NCI-H1417 (cell line): ENCODE measurements at regions not wholly inside any gene's neighbourhood (a gene's known extent, or its start where the extent isn't known, plus 50 kb on each side); places are given as distances from the start of the nearest gene placed in this dataset.
A peak's percentile ranks its signal among the peaks of the same experiment; 100 is the strongest.
"Not testable (repeated sequence)": the region's sequence is repeated elsewhere in the genome, so short reads cannot be mapped to it uniquely, and the experiment has no call there.

Source experiments
- DNase-seq, 3 experiments: peaks; one replicate each; lab custom pipeline; 2025; lab: John Stamatoyannopoulos, UW

DNA sequence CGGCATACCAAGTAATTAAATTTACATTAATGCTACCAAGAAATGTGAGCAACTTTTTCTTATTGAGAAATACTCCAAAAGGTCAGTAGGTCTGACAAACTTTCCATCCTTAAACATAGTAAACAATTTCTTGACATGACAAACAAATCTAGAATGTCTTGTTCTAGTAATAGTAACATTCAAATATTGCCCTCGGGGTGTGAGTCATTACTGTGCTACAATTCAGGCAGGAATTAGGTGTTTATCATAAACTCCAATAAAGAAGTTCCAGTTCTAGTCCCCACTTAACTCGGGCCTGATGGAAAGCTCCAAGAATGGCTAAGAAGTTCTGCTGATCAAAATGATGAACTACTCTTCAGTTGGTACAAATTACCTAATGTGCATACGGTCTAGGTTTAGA, 235.6 kb upstream of the TUSC1 start:
- no peak for DNase-seq

DNA sequence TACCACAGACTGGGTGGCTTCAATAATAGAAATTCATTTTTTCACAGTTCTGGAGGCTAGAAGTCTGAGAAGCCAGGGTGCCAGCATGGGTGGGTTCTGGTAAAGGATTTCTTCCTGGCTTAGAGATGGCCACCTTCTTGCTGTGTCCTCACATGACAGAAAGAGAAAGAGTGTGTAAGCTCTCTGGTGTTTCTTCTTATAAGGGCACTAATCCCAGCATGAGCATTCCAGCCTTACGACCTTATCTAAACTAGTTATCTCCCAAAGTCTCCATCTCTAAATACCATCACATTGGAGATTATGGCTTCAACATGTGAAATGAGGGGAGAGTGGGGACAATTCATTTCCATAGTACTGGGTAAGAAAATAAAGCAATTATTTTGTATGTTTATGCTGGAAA, 226.5 kb upstream of the TUSC1 start:
- DNase-seq: no peak

DNA sequence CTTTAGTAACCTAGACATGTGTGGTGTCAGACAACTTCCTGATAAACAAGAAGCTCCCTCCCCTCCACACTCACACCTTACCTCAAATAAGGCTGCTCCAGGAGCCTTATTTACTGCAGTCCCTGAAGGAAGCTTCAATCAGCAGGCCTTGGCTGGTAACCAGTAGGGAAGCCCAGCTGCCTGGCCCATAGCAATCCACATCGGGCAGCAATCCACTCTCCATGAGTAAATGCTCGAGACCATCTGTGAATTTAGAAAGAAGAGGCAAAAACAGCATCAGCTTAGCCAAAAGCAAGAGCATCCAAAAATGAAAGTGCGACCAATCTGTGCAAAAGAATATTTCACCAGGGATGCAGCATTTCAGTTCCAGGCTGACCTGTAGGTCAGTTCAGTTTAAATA, 213.3 kb upstream of the TUSC1 start:
- no peak for DNase-seq

DNA sequence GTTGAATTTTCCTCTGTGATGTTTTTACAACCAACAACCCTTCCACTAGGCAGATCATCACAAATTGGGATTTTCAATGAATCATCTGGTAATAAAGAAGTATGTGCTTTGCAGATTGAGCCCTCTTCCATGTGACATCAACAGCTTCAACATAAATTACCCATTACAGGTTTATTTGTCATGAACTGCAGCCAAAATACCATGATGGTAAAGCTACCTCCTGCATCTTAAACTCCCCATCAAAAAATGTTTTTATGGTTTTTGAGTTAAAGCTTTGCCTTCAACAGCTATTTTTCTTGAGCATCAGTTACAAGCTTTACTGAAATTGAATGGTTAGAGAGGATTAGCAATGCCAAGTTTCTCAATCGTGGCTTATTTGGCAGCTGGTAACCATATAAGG, 211.4 kb upstream of the TUSC1 start:
- DNase-seq: no peak

DNA sequence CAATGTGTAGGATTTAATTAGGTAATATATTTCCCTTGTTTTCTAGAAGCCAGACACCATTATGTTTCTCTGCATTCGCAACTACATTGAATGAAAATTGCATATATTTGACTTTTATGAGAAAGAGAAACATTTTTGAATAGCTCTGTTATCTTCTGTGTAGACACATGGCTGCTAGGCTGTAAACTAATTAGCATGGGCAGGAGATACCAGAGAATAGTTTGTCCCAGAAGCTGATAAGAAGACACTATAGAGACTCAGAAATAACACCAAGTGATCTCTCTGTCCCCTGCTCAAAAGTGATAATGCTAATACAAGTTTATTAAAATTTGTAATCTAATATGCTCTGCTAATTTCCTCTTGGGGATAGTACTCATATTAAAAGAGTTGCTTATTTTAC, 198.0 kb upstream of the TUSC1 start:
- no peak for DNase-seq

DNA sequence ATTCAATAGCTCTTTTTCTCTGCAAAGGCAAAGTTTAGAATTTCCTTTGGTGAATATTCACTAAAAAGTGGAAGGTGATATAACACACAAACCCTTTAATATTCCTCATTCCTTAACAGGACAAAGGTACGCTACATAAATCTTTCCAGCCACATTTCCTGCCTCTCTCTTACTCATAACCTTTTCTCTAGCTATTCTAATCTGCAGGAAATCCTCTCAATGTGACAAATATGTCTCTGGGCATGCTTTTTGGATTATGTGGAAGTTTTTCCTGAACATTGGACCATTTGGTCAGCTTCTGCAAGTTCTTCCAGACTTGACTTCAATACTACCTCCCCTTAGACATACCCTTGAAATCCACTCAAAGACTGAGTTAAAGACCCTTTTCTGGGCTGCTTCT, 186.3 kb upstream of the TUSC1 start:
- DNase-seq: no peak

DNA sequence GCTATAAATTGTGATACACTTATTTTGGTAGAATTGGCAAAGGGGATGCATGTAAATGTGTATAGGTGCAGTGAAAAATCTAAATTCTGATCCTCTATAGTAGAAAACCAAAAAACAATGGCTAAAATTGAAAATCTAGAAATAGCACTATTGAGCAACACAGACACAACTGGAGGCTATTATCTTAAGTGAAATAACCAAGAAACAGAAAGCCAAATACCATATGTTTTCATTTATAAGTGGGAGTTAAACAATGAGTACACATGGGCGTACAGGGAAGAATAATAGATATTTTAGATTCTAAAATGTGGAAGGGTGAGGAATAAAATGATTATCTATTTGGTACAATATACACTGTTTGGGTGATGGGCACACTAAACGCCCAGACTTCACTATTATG, 183.2 kb upstream of the TUSC1 start:
- no peak for DNase-seq

DNA sequence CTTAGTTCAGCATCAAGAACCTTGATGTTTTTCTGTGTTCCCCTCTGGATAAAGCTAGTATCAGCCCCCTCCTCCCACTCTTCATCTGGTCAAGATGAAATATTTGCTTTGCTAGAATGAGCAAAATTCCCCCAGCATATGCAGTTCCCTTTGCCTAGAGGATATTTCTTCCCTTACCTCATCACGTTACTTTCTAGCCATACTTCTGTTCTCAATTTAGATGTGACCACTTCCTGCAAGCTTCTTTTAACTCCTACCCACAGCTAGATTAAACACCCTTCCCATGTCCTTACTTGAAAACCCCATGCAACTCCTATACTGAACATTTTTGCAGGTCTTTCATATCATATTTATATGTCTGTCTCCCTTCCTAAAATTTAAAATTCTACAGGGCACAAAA, 178.9 kb upstream of the TUSC1 start:
- DNase-seq: no peak

DNA sequence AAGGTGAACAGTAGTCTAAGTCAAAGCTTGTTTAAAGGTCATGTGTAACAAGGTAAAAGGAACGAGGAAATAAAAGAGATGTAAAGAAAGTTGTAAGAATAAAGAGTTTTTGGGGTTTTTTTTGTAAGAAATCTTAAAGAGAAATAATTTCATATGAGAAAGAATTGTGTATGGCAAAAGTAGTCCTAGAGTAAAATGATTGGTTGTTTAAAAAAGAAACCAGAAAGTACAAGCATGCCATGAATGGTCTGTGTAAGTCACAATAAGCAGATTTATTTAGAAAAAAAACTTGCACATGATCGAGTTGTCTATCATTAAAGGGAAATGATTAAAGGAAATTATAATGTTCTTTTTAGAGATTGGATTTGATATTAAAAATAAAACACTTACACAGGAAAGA, 172.6 kb upstream of the TUSC1 start:
- no peak for DNase-seq

DNA sequence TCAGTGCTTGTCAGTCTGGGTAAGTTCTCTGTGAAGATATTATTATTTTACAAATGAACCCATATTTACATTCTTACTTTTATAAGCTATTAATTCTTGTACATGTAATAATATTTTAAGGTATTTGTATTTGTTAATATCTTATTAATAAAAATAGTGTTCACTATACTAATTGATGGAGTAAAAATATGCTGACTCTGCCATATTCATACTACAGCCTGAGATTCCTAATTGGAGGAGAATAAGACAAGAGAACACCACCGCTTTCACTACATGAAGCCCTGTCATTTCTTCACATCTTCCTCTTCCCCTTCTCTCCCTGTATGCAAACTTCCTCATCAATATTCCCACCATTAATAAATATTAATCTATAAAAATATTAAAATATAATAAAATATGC, 167.6 kb upstream of the TUSC1 start:
- DNase-seq: no peak

DNA sequence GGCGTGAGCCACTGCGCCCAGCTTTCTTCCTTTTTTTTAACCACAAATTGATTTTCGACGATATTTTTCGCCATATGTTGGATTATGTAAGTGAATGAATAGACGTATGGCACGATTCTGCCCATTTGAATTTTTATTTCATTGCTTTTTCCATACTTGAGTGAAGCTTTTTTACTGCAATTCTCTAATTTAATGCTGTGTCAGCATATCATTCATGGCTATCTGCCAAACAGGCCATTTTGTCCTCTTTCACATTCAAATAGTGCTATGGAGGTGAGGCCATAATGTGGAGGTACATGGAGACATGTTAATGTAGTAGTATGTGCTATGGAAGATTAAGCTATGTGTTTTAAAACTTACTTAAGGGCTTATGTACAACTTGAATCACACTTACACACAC, 152.1 kb upstream of the TUSC1 start:
- no peak for DNase-seq

DNA sequence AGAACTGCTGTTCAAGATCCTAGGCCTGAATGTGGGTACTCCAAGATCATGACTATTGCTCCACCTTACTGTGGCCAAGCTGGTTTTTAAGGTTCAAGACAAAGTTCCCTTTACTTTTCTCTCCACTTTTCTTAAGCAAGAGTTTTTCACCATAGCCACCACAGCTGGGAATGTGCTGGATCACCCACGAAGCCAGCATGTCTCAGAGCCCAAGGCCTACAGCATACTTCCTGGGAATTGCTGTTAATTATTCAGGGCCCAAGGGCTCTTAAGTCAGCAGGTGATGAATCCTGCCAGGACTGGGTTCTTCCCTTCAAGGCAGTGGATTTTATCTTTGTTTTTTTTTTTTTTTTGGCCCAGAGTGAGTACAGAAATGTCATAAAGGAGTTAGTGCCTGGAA, 149.4 kb upstream of the TUSC1 start:
- no peak for DNase-seq

DNA sequence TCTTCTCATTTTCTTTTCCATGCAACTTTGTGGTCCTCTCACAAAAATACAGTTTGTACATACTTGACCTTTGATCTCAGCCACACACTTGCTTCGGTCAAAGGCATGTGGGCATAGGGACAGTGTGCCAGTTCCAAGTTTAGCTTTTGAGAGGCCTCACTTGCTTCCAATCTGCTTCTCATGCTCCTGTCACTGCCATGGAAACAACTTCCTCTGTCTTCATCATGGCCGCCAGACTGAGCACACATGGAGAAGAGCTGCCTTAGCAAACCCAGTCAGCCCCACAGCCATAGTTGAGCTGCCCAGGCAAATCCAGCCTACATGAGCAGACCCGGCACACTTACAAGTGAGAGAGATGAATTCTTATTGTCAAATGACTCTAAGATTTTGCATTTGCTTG, 138.2 kb upstream of the TUSC1 start:
- no peak for DNase-seq

DNA sequence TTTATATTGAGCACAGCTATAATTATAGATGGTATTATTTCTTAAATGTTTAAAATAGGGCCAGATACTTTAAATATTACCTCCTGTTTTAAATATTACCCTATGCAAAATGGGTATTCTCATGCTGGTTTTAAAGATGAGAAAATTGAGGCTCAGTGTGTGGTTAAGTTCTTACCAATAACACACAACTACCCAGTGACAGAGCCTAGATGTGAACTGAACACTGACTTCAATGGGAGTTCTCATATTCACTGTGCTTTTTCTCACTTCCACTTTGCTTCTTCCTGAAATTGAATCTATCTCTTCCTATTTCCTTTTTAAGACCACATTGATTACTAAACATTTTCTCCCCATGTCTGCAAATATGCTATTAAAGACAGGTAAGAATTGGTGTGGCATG, 135.8 kb upstream of the TUSC1 start:
- no peak for DNase-seq

DNA sequence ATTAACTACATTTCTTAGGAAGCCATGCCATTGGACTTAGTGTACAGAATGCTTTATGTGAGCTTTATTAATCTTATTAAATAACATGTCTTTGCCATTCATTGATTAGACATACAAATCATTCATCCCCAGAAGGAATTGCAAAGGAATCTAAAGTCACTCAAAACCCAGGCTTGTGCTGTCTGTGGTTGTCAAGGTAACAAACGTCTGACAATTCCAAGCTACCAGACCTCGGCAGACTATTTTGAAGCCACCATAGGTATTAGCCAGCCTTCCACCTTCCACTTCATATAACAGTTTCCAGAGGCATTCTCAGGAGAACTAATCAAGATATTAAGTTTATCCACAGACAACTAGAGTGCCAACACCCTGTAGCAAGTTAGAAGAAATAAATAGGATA, 135.2 kb upstream of the TUSC1 start:
- DNase-seq: no peak

DNA sequence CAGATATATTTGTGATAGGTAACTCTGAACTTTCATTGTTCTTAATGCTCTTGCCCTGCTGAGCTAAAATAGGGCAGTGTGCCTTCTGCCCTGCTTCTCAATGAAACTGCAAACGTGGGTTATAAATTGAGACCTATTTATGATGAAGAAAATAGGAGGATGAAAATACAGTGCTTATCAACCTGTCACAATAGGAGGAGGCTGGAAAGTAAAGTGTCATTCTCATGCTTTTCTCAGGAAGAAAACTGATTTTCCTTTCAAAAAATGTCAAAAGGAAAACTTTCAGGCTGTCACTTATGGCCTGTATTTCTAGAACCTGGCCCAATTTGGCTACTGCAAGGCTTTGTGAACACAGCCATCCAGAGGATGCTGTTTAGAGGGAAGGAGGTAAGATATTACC, 130.3 kb upstream of the TUSC1 start:
- DNase-seq: no peak

DNA sequence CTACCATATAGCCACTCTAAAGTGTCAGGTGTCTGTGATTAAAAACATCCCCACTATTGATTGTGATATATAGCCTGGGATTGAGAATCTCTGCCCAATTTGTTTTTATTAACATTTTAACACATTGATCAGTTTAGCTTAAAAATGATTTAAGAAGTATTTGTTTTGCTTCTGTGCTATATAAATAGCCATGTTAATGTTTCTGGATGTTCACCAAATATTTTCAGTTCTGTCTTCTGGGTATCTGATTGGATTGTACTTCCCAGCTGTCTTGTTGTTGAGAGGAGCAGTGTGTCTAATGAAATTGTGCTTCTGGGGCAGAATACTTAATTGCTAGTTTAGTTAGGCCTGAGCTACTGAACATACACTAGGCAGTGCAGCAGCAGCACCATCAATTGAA, 126.6 kb upstream of the TUSC1 start:
- no peak for DNase-seq

DNA sequence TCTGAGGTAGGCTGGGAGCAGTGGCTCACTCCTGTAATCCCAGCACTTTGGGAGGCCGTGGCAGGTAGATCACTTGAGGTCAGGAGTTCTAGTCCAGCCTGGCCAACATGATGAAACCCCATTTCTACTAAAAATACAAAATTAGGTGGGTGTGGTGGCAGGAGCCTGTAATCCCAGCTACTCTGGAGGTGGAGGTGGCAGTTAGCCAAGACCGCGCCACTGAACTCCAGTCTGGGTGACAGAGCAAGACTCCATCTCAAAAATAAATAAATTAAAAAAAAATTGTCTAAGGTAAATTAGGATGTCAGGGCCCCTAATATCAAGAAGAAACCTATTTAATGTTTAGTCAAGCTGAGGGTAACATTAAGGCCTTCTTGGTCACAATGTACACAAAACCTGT, 123.7 kb upstream of the TUSC1 start:
- not testable (repeated sequence) for DNase-seq

DNA sequence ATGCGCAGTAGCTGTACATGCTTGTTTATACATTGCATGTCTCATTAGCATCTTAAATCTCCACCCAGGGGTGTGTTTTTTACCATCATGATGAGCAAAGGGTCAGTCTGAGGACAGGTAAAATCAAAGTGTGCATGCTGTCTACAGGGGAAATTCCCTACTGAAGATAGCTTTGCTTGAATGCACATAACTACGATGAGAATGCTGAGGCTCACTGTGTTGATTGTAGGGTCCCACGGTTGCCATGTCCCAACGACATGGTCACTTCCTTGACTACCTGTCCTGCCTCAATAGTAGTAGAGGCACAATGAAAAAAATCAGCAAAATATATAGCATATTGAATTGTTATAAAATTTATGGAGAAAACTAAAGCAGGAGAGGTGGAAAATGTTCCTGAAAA, 95.6 kb upstream of the TUSC1 start:
- no peak for DNase-seq

DNA sequence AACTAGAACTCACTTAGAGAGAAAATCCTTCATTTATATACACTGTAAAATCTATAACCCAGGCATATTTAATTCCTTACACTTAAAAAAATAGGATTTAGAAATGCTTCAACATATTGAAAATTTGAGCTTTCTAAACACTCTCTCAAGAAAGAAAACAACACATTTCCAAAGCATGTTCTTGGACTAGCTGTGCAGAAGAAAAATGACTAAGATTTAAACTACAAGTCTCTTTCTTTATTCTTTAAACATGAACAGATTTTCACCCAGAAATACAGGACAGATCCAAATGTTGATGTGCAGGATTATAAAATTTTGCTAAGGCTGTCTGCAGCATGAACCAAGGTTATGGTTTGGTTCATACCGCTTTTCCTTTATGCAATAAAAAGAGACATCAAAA, 77.7 kb upstream of the TUSC1 start:
- DNase-seq: no peak

DNA sequence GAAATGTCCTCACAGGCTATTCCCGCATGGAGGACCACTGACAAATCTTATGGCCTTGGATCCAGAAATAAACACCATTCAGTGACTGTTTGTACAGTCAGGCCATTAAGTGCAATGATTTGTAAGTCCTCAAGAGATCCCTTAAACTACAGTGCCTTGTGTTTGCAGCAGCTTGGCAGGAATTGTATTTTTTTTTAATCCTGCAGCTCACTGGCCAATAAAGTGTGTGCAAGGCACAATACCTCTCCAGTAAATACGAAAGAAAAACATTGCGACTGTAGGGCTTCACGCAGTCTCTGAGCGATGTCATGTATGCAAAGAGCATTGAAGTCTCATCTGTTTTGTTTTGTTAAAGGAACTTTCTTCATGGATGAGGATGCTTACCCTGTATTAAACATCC, 74.2 kb upstream of the TUSC1 start:
- no peak for DNase-seq

DNA sequence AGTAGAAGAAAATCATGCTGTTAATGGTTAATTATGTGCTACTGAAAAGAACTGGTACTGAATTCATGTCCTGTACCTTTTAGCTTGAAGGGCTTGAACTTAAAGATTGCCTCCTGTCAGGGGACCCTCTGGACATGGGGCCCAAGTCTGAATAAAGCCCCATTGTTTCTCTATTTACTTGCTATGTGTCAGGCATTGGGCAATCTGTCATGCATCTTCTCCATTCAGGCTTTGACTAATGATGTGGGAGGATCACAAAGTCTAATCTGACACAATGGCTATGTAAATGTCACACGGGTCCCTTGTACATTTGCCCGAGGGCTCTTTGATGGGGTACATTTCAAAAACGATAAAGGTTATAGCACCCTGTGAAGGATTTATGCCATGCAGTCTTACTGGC, 64.0 kb upstream of the TUSC1 start:
- peak in 1 of 3 experiments; percentile 1 for DNase-seq

DNA sequence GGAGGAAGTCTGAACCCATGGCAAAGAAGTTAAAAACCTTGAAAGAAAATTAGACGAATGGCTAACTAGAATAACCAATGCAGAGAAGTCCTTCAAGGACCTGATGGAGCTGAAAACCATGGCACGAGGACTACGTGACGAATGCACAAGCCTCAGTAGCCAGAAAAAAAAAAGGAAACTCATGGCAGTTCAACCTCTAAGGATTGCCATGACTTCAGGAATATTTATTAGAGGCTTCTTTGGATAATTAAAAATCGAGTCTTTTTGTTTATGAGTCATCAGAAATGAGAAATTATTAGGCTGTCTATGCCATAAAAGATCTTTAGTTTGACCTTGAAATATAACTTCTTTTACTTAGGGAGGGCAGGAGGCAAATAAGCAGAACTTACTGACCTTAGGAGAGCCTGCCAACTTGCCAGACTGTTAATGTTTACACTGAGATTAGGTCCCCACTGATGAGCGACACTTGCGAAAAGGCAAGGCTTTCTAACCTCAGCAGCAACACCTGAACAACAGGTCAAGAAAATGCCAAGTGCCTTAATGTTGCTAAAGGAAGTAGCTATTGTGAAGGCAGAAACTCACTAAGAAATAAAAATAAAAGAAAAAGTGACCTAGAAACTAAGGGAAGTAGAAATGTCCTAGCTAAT, 55.2 kb upstream of the TUSC1 start:
- DNase-seq: no peak

DNA sequence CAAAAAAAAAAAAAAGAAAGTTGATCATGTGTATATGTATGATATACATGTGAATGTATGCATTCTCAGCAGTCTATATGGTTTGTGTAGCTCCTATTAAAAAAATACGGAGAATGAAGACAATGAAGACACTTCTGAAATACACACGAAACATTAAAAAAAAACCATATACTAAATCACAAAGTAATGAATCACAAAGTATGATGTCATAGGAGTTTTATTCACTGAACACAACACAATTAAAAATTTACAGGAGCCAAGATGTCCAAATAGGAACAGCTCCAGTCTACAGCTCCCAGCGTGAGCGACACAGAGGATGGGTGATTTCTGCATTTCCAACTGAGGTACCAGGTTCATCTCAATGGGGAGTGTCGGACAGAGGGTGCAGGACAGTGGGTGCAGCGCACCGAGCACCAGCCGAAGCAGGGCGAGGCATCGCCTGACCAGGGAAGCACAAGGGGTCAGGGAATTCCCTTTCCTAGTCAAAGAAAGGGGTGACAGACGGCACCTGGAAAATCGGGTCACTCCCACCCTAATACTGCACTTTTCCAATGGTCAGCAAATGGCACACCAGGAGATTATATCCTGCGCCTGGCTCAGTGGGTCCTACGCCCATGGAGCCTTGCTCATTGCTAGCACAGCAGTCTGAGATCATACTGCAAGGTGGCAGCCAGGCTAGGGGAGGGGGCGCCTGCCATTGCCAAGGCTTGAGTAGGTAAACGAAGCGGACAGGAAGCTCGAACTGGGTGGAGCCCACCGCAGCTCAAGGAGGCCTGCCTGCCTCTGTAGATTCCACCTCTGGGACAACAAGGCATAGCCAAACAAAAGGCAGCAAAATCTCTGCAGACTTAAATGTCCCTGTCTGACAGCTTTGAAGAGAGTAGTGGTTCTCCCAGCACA, 53.9 kb upstream of the TUSC1 start:
- not testable (repeated sequence) for DNase-seq
